Gastroesophageal sphincter (tissue), 3 donors: ENCODE measurements at regions not wholly inside any gene's neighbourhood (a gene's known extent, or its start where the extent isn't known, plus 50 kb on each side); places are given as distances from the start of the nearest gene placed in this dataset.

Experiments
- EP300 ChIP-seq: sonication (generic); formaldehyde crosslinking; IDR thresholded peaks from one replicate; pipeline ENCODE4 v1.6.1; 2017; ENCODE audit warnings: antibody characterized with exemption, mild to moderate bottlenecking
- POLR2AphosphoS5 ChIP-seq: sonication (generic); formaldehyde crosslinking; IDR thresholded peaks from one replicate; pipeline ENCODE4 v1.6.1; 2017; ENCODE audit warnings: antibody characterized with exemption
- TF ChIP-seq, protein P1 (sequence below), 4 experiments: fragments of 200-600 bp in 2 of 4; fragments of 450-650 bp in 2 of 4; sonication (generic) in 1 of 4; IDR thresholded peaks; one replicate each; pipeline ENCODE4 v1.5.1; 2017 to 2019; ENCODE audit warnings: antibody characterized with exemption in 4 of 4, mild to moderate bottlenecking in 2 of 4, moderate library complexity in 2 of 4

DNA sequence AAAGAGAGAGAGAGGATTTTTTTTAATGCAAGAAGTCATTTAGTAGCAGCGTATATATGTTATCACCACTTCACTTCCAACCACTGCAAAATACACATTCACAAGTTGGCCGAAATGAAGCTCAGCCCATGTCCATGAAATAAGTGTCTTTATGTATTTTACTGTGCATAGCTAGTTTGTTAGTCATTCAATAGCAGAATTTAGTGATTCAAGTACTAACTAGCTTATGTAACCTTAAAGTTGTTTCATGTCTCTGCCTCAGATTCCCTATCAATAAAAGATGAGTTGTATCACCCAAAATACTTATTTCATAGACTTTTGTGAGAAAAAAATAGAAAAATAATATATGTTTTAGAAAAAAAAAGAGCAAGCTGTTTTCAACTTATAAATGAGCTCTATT, 153.7 kb upstream of the PRDM1 start:
- TF ChIP-seq, protein P1, sequence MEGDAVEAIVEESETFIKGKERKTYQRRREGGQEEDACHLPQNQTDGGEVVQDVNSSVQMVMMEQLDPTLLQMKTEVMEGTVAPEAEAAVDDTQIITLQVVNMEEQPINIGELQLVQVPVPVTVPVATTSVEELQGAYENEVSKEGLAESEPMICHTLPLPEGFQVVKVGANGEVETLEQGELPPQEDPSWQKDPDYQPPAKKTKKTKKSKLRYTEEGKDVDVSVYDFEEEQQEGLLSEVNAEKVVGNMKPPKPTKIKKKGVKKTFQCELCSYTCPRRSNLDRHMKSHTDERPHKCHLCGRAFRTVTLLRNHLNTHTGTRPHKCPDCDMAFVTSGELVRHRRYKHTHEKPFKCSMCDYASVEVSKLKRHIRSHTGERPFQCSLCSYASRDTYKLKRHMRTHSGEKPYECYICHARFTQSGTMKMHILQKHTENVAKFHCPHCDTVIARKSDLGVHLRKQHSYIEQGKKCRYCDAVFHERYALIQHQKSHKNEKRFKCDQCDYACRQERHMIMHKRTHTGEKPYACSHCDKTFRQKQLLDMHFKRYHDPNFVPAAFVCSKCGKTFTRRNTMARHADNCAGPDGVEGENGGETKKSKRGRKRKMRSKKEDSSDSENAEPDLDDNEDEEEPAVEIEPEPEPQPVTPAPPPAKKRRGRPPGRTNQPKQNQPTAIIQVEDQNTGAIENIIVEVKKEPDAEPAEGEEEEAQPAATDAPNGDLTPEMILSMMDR (IDR thresholded peaks at IDR 0.05), result no peak
- TF ChIP-seq EP300 (no peak), POLR2AphosphoS5 (no peak)
